Caco-2 (cell line): ENCODE measurements at regions not wholly inside any gene's neighbourhood (a gene's known extent, or its start where the extent isn't known, plus 50 kb on each side); places are given as distances from the start of the nearest gene placed in this dataset.

Experiments
- BruUV-seq: library from RNA; stranded (reverse); fragments of 400-500 nt; replicated peaks from 2 replicates; lab custom pipeline; 2021; lab: Mats Ljungman, UMichigan
- CTCF ChIA-PET: fragments of 300-600 bp; sonication (Branson Sonifier 250); formaldehyde crosslinking; loops from one replicate; lab custom pipeline; 2022; ENCODE audit warnings: antibody characterized with exemption; lab: Charles Lee
- POLR2A ChIA-PET: fragments of 300-600 bp; sonication (Branson Sonifier 250); formaldehyde crosslinking; loops from one replicate; lab custom pipeline; 2022; ENCODE audit warnings: antibody characterized with exemption; lab: Charles Lee
- DNase-seq, 2 experiments: peaks; one replicate each; pipeline versions ENCODE4 v3.0.0 to v3.0.0-alpha.2; 2020 to 2022
- H3K27me3 ChIP-seq: replicated peaks from 2 replicates; pipeline ENCODE4 v1.6.0; 2011; ENCODE audit warnings: low read length; ENCODE audit not compliant: control insufficient read depth, insufficient read depth
- H3K36me3 ChIP-seq: 2 replicates; pipeline ENCODE4 v1.5.1; 2011; ENCODE audit warnings: low read length; ENCODE audit not compliant: control insufficient read depth, insufficient read depth
- H3K4me1 ChIP-seq: fragments of 250-450 bp; sonication (Bioruptor Pico); 2 replicates; pipeline ENCODE4 v1.5.1; 2020; ENCODE audit warnings: mild to moderate bottlenecking
- H3K4me3 ChIP-seq: 2 replicates; pipeline ENCODE4 v1.5.1; 2011; ENCODE audit warnings: low read depth, mild to moderate bottlenecking, control low read depth, low read length
- H3K9me3 ChIP-seq: fragments of 250-450 bp; sonication (Bioruptor Pico); 2 replicates; pipeline ENCODE4 v1.5.1; 2020; ENCODE audit warnings: mild to moderate bottlenecking, moderate library complexity
- H3K27ac Mint-ChIP-seq: one replicate; pipeline ENCODE4 v1.8.0; 2022; ENCODE audit warnings: mixed read lengths; ENCODE audit not compliant: unreplicated experiment
- H3K27me3 Mint-ChIP-seq: one replicate; pipeline ENCODE4 v1.8.0; 2022; ENCODE audit warnings: mixed read lengths; ENCODE audit not compliant: insufficient read depth, unreplicated experiment
- H3K36me3 Mint-ChIP-seq: one replicate; pipeline ENCODE4 v1.8.0; 2022; ENCODE audit warnings: mild to moderate bottlenecking, mixed read lengths; ENCODE audit not compliant: insufficient read depth, unreplicated experiment
- H3K4me1 Mint-ChIP-seq: one replicate; pipeline ENCODE4 v1.8.0; 2022; ENCODE audit warnings: low read depth, mixed read lengths; ENCODE audit not compliant: unreplicated experiment
- H3K4me3 Mint-ChIP-seq: one replicate; pipeline ENCODE4 v1.8.0; 2022; ENCODE audit warnings: mild to moderate bottlenecking, moderate library complexity, mixed read lengths; ENCODE audit not compliant: unreplicated experiment
- H3K9me3 Mint-ChIP-seq: one replicate; pipeline ENCODE4 v1.8.0; 2022; ENCODE audit warnings: mixed read lengths; ENCODE audit not compliant: unreplicated experiment
- CTCF ChIP-seq, 2 experiments: fragments of 200-600 bp in 1 of 2; IDR thresholded peaks; 1 replicate in 1 of 2; 2 replicates in 1 of 2; pipeline versions ENCODE4 v1.5.1 to v1.8.0; 2011 to 2022; ENCODE audit warnings: antibody characterized with exemption in 1 of 2, control low read depth in 1 of 2, inconsistent platforms in 1 of 2, low read depth in 1 of 2, low read length in 1 of 2, mild to moderate bottlenecking in 1 of 2, moderate library complexity in 1 of 2; ENCODE audit not compliant: insufficient read depth in 1 of 2, severe bottlenecking in 1 of 2, unreplicated experiment in 1 of 2
- intact Hi-C: fragments of 100-400 bp; cut with micrococcal nuclease; formaldehyde crosslinking; loops from one replicate; pipeline ENCODE4 v1.10.0; 2022; ENCODE audit not compliant: unreplicated experiment

DNA sequence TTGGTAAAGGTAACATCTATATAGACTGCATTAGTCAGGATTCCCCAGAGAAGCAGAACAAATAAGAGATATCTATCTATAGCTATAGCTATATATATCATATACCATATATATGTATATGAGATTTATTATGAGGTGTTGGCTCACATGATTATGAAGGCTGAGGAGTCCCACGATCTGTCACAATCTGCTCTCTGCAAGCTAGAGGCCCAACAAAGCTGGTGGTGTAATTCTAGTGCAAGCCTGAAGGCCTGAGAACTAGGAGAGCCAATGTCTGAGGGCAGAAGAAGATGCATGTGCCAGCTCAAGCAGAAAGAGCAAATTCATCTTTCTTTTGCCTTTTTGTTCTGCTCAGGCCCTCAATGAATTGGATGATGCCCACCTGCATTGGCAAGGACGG lies 102.2 kb upstream of the PLPPR1 start:
- H3K4me1 Mint-ChIP-seq, result no peaks in the 10 kb centered on the region
- intact Hi-C loops, result no loop called here
- H3K27ac Mint-ChIP-seq, result no peak overlapping the region
- ChIA-PET POLR2A (no interaction called here), CTCF (no interaction called here)
- TF ChIP-seq CTCF (IDR thresholded peaks at IDR 0.05; ENCODE audit: insufficient read depth in 1 of 2, low read depth in 1 of 2, low read length in 1 of 2, severe bottlenecking in 1 of 2, unreplicated experiment in 1 of 2), result no peak
- no peaks in the 10 kb centered on the region for H3K9me3 Mint-ChIP-seq
- Histone ChIP-seq H3K4me3 (no peak overlapping the region), H3K27me3 (no peaks in the 10 kb centered on the region), H3K36me3 (no peaks in the 10 kb centered on the region), H3K9me3 (no peaks in the 10 kb centered on the region), H3K4me1 (no peaks in the 10 kb centered on the region)
- no peak overlapping the region for H3K4me3 Mint-ChIP-seq
- no peaks in the 10 kb centered on the region for H3K36me3 Mint-ChIP-seq
- H3K27me3 Mint-ChIP-seq, result no peaks in the 10 kb centered on the region
- no peak for DNase-seq
- no TSS peak for BruUV-seq

DNA sequence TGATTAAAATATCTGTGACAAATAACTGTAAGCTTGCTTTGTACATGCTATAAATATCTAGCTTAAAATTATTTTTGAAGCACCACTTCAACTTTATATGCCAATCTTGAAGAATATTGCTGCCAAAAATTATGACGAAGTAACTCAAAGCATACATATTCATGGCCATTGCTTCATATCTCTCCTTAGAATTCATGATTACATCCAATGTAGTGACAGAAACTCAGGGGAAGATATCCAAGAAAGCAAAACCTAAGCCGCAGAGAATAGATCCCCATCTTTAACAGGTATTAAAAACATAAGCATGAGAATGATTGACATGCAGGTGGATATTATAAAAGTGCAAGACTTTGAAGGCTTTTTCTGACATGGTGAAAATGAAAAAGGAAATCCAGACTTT lies 100.8 kb upstream of the PLPPR1 start:
- Mint-ChIP-seq H3K36me3 (no peaks in the 10 kb centered on the region), H3K27me3 (no peaks in the 10 kb centered on the region), H3K4me1 (no peaks in the 10 kb centered on the region), H3K9me3 (no peaks in the 10 kb centered on the region), H3K27ac (no peak overlapping the region), H3K4me3 (no peak overlapping the region)
- Histone ChIP-seq H3K27me3 (no peaks in the 10 kb centered on the region), H3K36me3 (no peaks in the 10 kb centered on the region), H3K4me1 (no peaks in the 10 kb centered on the region), H3K4me3 (no peak overlapping the region), H3K9me3 (no peaks in the 10 kb centered on the region)
- ChIA-PET CTCF (no interaction called here), POLR2A (no interaction called here)
- TF ChIP-seq CTCF (IDR thresholded peaks at IDR 0.05; ENCODE audit: insufficient read depth in 1 of 2, low read depth in 1 of 2, low read length in 1 of 2, severe bottlenecking in 1 of 2, unreplicated experiment in 1 of 2), result no peak
- BruUV-seq, result no TSS peak
- DNase-seq, result no peak
- intact Hi-C loops, result no loop called here

DNA sequence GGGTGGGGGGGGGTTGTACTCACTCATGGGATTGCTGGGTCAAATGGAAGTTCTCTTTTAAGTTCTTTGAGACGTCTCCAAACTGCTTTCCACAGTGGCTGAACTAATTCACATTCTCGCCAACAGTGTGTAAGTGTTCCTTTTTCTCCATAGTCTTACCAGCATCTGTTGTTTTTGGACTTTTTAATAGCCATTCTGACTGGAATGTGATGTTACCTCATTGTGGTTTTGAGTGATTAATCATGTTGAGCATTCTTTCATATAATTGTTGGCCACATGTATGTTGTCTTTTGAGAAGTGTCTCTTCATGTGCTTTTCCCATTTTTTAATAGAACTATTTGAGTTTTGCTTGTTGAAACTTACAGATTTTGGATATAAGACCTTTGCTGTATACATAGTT lies 94.9 kb upstream of the PLPPR1 start:
- no peaks in the 10 kb centered on the region for H3K4me1 ChIP-seq
- no peaks in the 10 kb centered on the region for H3K36me3 ChIP-seq
- H3K4me1 Mint-ChIP-seq, result no peaks in the 10 kb centered on the region
- ChIA-PET POLR2A (no interaction called here), CTCF (no interaction called here)
- no peaks in the 10 kb centered on the region for H3K27me3 ChIP-seq
- TF ChIP-seq CTCF (IDR thresholded peaks at IDR 0.05; ENCODE audit: insufficient read depth in 1 of 2, low read depth in 1 of 2, low read length in 1 of 2, severe bottlenecking in 1 of 2, unreplicated experiment in 1 of 2), result no peak
- H3K27ac Mint-ChIP-seq, result no peak overlapping the region
- no peaks in the 10 kb centered on the region for H3K36me3 Mint-ChIP-seq
- BruUV-seq, result no TSS peak
- no peaks in the 10 kb centered on the region for H3K27me3 Mint-ChIP-seq
- no peaks in the 10 kb centered on the region; the same call in 1 of the 2 replicates for H3K9me3 ChIP-seq
- no peak for DNase-seq
- H3K4me3 Mint-ChIP-seq, result no peak overlapping the region
- intact Hi-C loops, result no loop called here
- no peak overlapping the region for H3K4me3 ChIP-seq
- no peaks in the 10 kb centered on the region for H3K9me3 Mint-ChIP-seq
